ENCODE measurements at regions not wholly inside any gene's neighbourhood (a gene's known extent, or its start where the extent isn't known, plus 50 kb on each side); places are given as distances from the start of the nearest gene placed in this dataset.

DNA sequence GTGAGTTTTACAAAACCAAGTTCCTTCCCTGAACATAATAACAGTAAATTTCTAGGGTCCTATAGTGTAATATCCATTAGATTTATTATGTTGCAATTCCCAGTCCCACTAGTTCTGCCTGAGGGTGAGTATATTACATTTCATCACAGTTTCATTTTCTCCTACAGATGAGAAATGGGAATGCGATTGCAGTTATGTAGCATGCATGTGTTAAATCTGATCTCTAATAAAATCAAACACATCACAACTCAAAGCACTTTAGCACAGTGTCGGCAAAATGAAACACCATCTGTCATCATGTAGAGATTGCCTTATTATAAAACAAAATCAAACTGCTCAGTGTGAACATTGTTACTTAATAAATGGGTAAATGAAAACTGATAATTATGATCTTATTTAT, 180.5 kb upstream of the TOX3 start:
- TF ChIP-seq CHD1 (IDR thresholded peaks at IDR 0.05; ENCODE audit: low read length) (no peak), RCOR1 (IDR thresholded peaks at IDR 0.05; ENCODE audit: borderline replicate concordance in 1 of 2, low read depth in 2 of 2, low read length in 2 of 2) (no peak), ZNF239 (CRISPR knock-in tag; IDR thresholded peaks at IDR 0.05) (no peak), U2AF2 (optimal IDR thresholded peaks at IDR 0.05; ENCODE audit: low read depth, low read length) (no peak), SIRT6 (IDR thresholded peaks at IDR 0.05; ENCODE audit: low read depth, low read length) (no peak), ZNF274 (IDR thresholded peaks at IDR 0.05; ENCODE audit: borderline replicate concordance, low read depth, low read length) (no peak)
- TF ChIP-seq, protein P1, sequence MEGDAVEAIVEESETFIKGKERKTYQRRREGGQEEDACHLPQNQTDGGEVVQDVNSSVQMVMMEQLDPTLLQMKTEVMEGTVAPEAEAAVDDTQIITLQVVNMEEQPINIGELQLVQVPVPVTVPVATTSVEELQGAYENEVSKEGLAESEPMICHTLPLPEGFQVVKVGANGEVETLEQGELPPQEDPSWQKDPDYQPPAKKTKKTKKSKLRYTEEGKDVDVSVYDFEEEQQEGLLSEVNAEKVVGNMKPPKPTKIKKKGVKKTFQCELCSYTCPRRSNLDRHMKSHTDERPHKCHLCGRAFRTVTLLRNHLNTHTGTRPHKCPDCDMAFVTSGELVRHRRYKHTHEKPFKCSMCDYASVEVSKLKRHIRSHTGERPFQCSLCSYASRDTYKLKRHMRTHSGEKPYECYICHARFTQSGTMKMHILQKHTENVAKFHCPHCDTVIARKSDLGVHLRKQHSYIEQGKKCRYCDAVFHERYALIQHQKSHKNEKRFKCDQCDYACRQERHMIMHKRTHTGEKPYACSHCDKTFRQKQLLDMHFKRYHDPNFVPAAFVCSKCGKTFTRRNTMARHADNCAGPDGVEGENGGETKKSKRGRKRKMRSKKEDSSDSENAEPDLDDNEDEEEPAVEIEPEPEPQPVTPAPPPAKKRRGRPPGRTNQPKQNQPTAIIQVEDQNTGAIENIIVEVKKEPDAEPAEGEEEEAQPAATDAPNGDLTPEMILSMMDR (IDR thresholded peaks at IDR 0.05 in 2 of 3, conservative IDR thresholded peaks at IDR 0.05 in 1 of 3; ENCODE audit: insufficient read depth in 2 of 3, low read depth in 1 of 3, low read length in 3 of 3) = no peak
- TF ChIP-seq, protein P2, sequence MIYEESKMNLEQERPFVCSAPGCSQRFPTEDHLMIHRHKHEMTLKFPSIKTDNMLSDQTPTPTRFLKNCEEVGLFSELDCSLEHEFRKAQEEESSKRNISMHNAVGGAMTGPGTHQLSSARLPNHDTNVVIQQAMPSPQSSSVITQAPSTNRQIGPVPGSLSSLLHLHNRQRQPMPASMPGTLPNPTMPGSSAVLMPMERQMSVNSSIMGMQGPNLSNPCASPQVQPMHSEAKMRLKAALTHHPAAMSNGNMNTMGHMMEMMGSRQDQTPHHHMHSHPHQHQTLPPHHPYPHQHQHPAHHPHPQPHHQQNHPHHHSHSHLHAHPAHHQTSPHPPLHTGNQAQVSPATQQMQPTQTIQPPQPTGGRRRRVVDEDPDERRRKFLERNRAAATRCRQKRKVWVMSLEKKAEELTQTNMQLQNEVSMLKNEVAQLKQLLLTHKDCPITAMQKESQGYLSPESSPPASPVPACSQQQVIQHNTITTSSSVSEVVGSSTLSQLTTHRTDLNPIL (CRISPR knock-in tag; IDR thresholded peaks at IDR 0.05) = no peak
- TF ChIP-seq, protein P3, sequence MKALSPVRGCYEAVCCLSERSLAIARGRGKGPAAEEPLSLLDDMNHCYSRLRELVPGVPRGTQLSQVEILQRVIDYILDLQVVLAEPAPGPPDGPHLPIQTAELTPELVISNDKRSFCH (CRISPR knock-in tag; IDR thresholded peaks at IDR 0.05) = no peak
- TF ChIP-seq, protein P3 (tag; IDR thresholded peaks at IDR 0.05) = no peak
